Smooth muscle cell (in vitro differentiated cells): ENCODE measurements at regions not wholly inside any gene's neighbourhood (a gene's known extent, or its start where the extent isn't known, plus 50 kb on each side); places are given as distances from the start of the nearest gene placed in this dataset.

Experiments used
- DNase-seq: peaks from one replicate; lab custom pipeline; 2025; ENCODE audit not compliant: unreplicated experiment; lab: John Stamatoyannopoulos, UW
- H2AFZ ChIP-seq: fragments of 200-600 bp; sonication (generic); 2 replicates; pipeline ENCODE4 v1.6.0; 2016; ENCODE audit warnings: antibody characterized with exemption, low read depth, mild to moderate bottlenecking
- H3F3A ChIP-seq: fragments of 200-600 bp; sonication (generic); 2 replicates; pipeline ENCODE4 v1.6.0; 2017; ENCODE audit warnings: antibody characterized with exemption, low read depth
- H3K27ac ChIP-seq: fragments of 200-600 bp; sonication (generic); 2 replicates; pipeline ENCODE4 v1.5.1; 2016; ENCODE audit warnings: low read depth, mild to moderate bottlenecking
- H3K27me3 ChIP-seq: fragments of 200-600 bp; sonication (generic); 2 replicates; pipeline ENCODE4 v1.6.1; 2016; ENCODE audit warnings: low read depth, mild to moderate bottlenecking
- H3K36me3 ChIP-seq: fragments of 200-600 bp; sonication (generic); 2 replicates; pipeline ENCODE4 v1.5.1; 2016; ENCODE audit warnings: low read depth
- H3K4me1 ChIP-seq: fragments of 200-600 bp; sonication (generic); 2 replicates; pipeline ENCODE4 v1.5.1; 2016; ENCODE audit warnings: low read depth
- H3K4me2 ChIP-seq: fragments of 200-600 bp; sonication (generic); 2 replicates; pipeline ENCODE4 v1.6.0; 2016; ENCODE audit warnings: mild to moderate bottlenecking
- H3K4me3 ChIP-seq: fragments of 200-600 bp; sonication (generic); 2 replicates; pipeline ENCODE4 v1.5.1; 2016; ENCODE audit warnings: mild to moderate bottlenecking
- H3K79me2 ChIP-seq: fragments of 200-600 bp; sonication (generic); 2 replicates; pipeline ENCODE4 v1.6.0; 2016; ENCODE audit warnings: low read depth, mild to moderate bottlenecking
- H3K9ac ChIP-seq: fragments of 200-600 bp; sonication (generic); 2 replicates; pipeline ENCODE4 v1.6.0; 2016; ENCODE audit warnings: low read depth
- H3K9me3 ChIP-seq: fragments of 200-600 bp; sonication (generic); replicated peaks from 2 replicates; pipeline ENCODE4 v1.5.1; 2016; ENCODE audit warnings: low read depth
- H4K20me1 ChIP-seq: fragments of 200-600 bp; sonication (generic); 2 replicates; pipeline ENCODE4 v1.6.0; 2016; ENCODE audit warnings: low read depth
- CTCF ChIP-seq: fragments of 200-600 bp; sonication (generic); IDR thresholded peaks from 2 replicates; pipeline ENCODE4 v1.5.1; 2017; ENCODE audit warnings: borderline replicate concordance, mild to moderate bottlenecking, antibody characterized with exemption; ENCODE audit not compliant: insufficient read depth, poor library complexity, severe bottlenecking
- WGBS: methylation state at CpG from one replicate; pipeline ENCODE4 v1.1.7; 2016; ENCODE audit warnings: low lambda C conversion rate; 5-methylcytosine and 5-hydroxymethylcytosine counted together

- Histone ChIP-seq H3K79me2 (no peaks in the 10 kb centered on the region), H3K4me3 (no peak overlapping the region), H4K20me1 (no peaks in the 10 kb centered on the region), H3F3A (no peaks in the 10 kb centered on the region), H3K9ac (no peak overlapping the region), H3K4me2 (no peak overlapping the region), H3K27ac (no peak overlapping the region), H2AFZ (no peak overlapping the region), H3K9me3 (no peaks in the 10 kb centered on the region), H3K4me1 (no peaks in the 10 kb centered on the region), H3K27me3 (no peaks in the 10 kb centered on the region), H3K36me3 (no peaks in the 10 kb centered on the region)
- no peak for TF ChIP-seq CTCF
- DNase-seq = no peak
- WGBS = 80% methylated on average over 3 of the region's 3 CpGs
Measured at GRCh38 chr15:31752905-31753304, 277.4 kb upstream of the CHRNA7 start.

GRCh38 chr15:31758126-31758525 is 272.2 kb upstream of the CHRNA7 start:
- 72% methylated on average over 5 of the region's 5 CpGs for WGBS
- TF ChIP-seq CTCF = no peak

GRCh38 chr15:31768055-31768454 is 262.3 kb upstream of the CHRNA7 start:
- H4K20me1 ChIP-seq = no peaks in the 10 kb centered on the region
- no peaks in the 10 kb centered on the region for H3K4me1 ChIP-seq
- no peak for DNase-seq
- H3K4me3 ChIP-seq = no peak overlapping the region
- WGBS = 95% methylated on average over 13 of the region's 13 CpGs
- TF ChIP-seq CTCF = no peak
- no peak overlapping the region for H3K4me2 ChIP-seq
- no peaks in the 10 kb centered on the region for H3K9me3 ChIP-seq
- H3K27me3 ChIP-seq = no peaks in the 10 kb centered on the region
- no peak overlapping the region for H3K9ac ChIP-seq
- H3F3A ChIP-seq = no peaks in the 10 kb centered on the region
- no peaks in the 10 kb centered on the region for H3K79me2 ChIP-seq
- no peak overlapping the region for H3K27ac ChIP-seq
- no peaks in the 10 kb centered on the region for H3K36me3 ChIP-seq
- H2AFZ ChIP-seq = no peak overlapping the region

More at GRCh38 chr15:31758126-31758525, 272.2 kb upstream of the CHRNA7 start:
- Histone ChIP-seq H3K4me1 (no peaks in the 10 kb centered on the region), H3K79me2 (no peaks in the 10 kb centered on the region), H3K4me3 (no peak overlapping the region), H3K9me3 (no peaks in the 10 kb centered on the region), H3K9ac (no peak overlapping the region), H3K4me2 (no peak overlapping the region), H3K36me3 (no peaks in the 10 kb centered on the region), H3K27me3 (no peaks in the 10 kb centered on the region), H3F3A (no peaks in the 10 kb centered on the region), H4K20me1 (no peaks in the 10 kb centered on the region), H2AFZ (no peak overlapping the region), H3K27ac (no peak overlapping the region)
- no peak for DNase-seq

- H3K9ac ChIP-seq = no peak overlapping the region
- H3K27ac ChIP-seq = no peak overlapping the region
- H3K36me3 ChIP-seq = no peaks in the 10 kb centered on the region
- TF ChIP-seq CTCF = no peak
- H3K79me2 ChIP-seq = no peaks in the 10 kb centered on the region
- no peak overlapping the region for H3K4me2 ChIP-seq
- no peaks in the 10 kb centered on the region for H3K27me3 ChIP-seq
- no peak overlapping the region for H2AFZ ChIP-seq
- H3K4me3 ChIP-seq = no peak overlapping the region
- 63% methylated on average over 5 of the region's 5 CpGs for WGBS
- no peak for DNase-seq
- H3F3A ChIP-seq = no peaks in the 10 kb centered on the region
- no peaks in the 10 kb centered on the region for H3K4me1 ChIP-seq
- no peaks in the 10 kb centered on the region for H4K20me1 ChIP-seq
- no peaks in the 10 kb centered on the region for H3K9me3 ChIP-seq
Measured at GRCh38 chr15:31774045-31774444, 256.3 kb upstream of the CHRNA7 start.
